GM12892 (cell line): ENCODE measurements at regions not wholly inside any gene's neighbourhood (a gene's known extent, or its start where the extent isn't known, plus 50 kb on each side); places are given as distances from the start of the nearest gene placed in this dataset.

Source experiments
- POLR2A ChIP-seq: IDR thresholded peaks from 2 replicates; pipeline ENCODE4 v1.6.1; 2011; ENCODE audit warnings: low read depth, low read length, control low read depth
- POLR2AphosphoS5 ChIP-seq: IDR thresholded peaks from 2 replicates; pipeline ENCODE4 v1.6.1; 2011; ENCODE audit warnings: low read depth, low read length, control low read depth
- TAF1 ChIP-seq: IDR thresholded peaks from 2 replicates; pipeline ENCODE4 v1.6.1; 2011; ENCODE audit warnings: low read depth, mild to moderate bottlenecking, control low read depth, low read length, borderline replicate concordance

GRCh38 chr1:102687383-102687782, 420.9 kb downstream of the COL11A1 start:
- TF ChIP-seq TAF1 (no peak), POLR2A (no peak), POLR2AphosphoS5 (no peak)
